ENCODE measurements at regions not wholly inside any gene's neighbourhood (a gene's known extent, or its start where the extent isn't known, plus 50 kb on each side); places are given as distances from the start of the nearest gene placed in this dataset.

DNA sequence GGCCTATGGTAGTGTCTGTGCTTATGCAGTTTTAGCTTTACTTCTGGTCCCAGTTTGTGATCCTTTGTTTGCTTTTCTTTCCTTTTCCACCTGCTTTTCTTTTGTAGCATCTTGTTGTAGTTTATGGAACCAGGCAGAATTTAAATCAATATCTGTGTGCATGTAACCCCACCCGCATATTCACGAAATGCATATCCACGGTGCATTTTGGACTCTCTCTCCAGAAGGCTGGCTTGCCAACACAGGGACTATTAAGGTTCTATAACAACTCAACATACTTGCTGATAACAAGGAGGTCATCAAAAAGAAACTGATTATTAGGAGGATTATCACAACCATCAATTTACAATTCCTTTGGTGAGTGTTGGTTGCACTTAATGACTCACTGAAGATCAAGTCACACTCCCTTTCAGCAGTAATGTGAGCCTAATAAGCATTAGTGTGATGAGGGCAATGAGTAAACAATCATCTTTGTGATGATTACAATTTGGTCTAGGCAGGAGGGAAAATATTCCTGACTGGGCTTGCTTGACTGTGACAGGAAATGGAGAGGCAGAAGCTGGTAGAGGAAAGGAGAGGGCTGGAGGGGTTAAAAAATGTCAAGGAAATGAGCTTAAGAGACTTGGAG lies 378.6 kb downstream of the REEP3 start:
- H3K4me3 Mint-ChIP-seq = no peak overlapping the region
- H3K27me3 Mint-ChIP-seq = no peaks in the 10 kb centered on the region
- Histone ChIP-seq H3K4me3 (ENCODE audit: low read depth, low read length) (no peak overlapping the region), H3K36me3 (ENCODE audit: control insufficient read depth, insufficient read depth, low read length) (no peaks in the 10 kb centered on the region), H3K4me1 (ENCODE audit: control insufficient read depth, insufficient read depth, low read length, poor library complexity, severe bottlenecking) (no peaks in the 10 kb centered on the region), H3K9me3 (ENCODE audit: control insufficient read depth in 2 of 2, low read length in 2 of 2) (no peaks in the 10 kb centered on the region), H3K27me3 (ENCODE audit: control insufficient read depth, insufficient read depth, low read length) (no peaks in the 10 kb centered on the region), H3K27ac (ENCODE audit: insufficient read depth, low read length, poor library complexity, severe bottlenecking) (no peak overlapping the region)
- no peak overlapping the region for H3K27ac Mint-ChIP-seq
- no peaks in the 10 kb centered on the region for H3K36me3 Mint-ChIP-seq
- peaks cover 0 to 2% (median 0%) of the 10 kb centered on the region in 7 donors for H3K9me3 Mint-ChIP-seq
- H3K4me1 Mint-ChIP-seq = no peaks in the 10 kb centered on the region
- no peak for ATAC-seq (ENCODE audit: low read depth in 2 of 2)
- DNase-seq = no peak

DNA sequence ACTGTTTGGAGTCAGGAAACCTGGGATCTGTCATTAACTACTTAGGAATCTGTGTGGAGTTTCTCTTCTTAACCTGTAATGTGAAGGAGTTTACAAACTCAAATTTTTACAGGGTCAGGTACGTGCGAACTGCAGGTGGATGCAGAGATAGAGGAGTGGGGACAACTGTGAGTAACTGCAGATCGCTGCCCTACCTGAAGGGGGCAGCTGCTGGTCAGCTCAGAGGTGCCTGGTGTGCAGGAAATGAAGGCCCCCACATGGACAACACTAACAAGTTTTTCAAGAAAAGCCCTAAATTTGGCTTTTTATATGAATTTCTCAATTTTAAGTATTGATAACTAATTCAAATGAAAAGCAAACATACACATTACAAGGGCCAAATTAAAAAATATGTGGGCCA lies 380.0 kb downstream of the REEP3 start:
- no peaks in the 10 kb centered on the region for H3K9me3 ChIP-seq (ENCODE audit: control insufficient read depth in 2 of 2, low read length in 2 of 2)
- no peaks in the 10 kb centered on the region for H3K4me1 ChIP-seq (ENCODE audit: control insufficient read depth, insufficient read depth, low read length, poor library complexity, severe bottlenecking)
- H3K4me1 Mint-ChIP-seq = no peaks in the 10 kb centered on the region
- no peak overlapping the region for H3K27ac Mint-ChIP-seq
- H3K27me3 ChIP-seq (ENCODE audit: control insufficient read depth, insufficient read depth, low read length) = no peaks in the 10 kb centered on the region
- H3K27me3 Mint-ChIP-seq = no peaks in the 10 kb centered on the region
- H3K9me3 Mint-ChIP-seq = peaks cover 0 to 2% (median 0%) of the 10 kb centered on the region in 7 donors
- H3K27ac ChIP-seq (ENCODE audit: insufficient read depth, low read length, poor library complexity, severe bottlenecking) = no peak overlapping the region
- ATAC-seq (ENCODE audit: low read depth in 2 of 2) (no peak), DNase-seq (no peak)
- H3K4me3 ChIP-seq (ENCODE audit: low read depth, low read length) = no peak overlapping the region
- no peaks in the 10 kb centered on the region for H3K36me3 Mint-ChIP-seq
- H3K4me3 Mint-ChIP-seq = no peak overlapping the region
- no peaks in the 10 kb centered on the region for H3K36me3 ChIP-seq (ENCODE audit: control insufficient read depth, insufficient read depth, low read length)

DNA sequence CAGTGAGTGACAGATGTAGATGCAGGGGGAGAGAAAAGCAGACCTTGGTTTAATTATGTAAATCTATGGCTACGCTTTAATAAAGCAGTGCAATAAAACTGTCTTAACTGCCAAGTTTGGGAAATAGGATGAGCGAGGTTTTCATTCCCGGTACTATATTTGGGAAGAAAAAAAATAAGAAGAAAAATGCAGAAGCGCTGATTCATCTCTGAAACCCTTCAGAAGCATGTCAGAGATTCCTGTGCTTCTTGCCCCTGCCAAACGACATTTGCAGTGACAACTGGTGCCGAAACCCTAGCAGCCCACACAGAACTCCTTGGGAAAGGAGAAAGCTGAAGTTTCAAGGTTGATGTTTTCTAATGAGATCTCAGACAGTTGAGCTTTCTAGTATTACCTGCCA lies 380.7 kb downstream of the REEP3 start:
- no peak overlapping the region for H3K27ac Mint-ChIP-seq
- no peaks in the 10 kb centered on the region for H3K27me3 Mint-ChIP-seq
- Histone ChIP-seq H3K4me3 (ENCODE audit: low read depth, low read length) (no peak overlapping the region), H3K27ac (ENCODE audit: insufficient read depth, low read length, poor library complexity, severe bottlenecking) (no peak overlapping the region), H3K27me3 (ENCODE audit: control insufficient read depth, insufficient read depth, low read length) (no peaks in the 10 kb centered on the region), H3K36me3 (ENCODE audit: control insufficient read depth, insufficient read depth, low read length) (no peaks in the 10 kb centered on the region), H3K4me1 (ENCODE audit: control insufficient read depth, insufficient read depth, low read length, poor library complexity, severe bottlenecking) (no peaks in the 10 kb centered on the region), H3K9me3 (ENCODE audit: control insufficient read depth in 2 of 2, low read length in 2 of 2) (no peaks in the 10 kb centered on the region)
- no peaks in the 10 kb centered on the region for H3K36me3 Mint-ChIP-seq
- H3K9me3 Mint-ChIP-seq = peaks cover 0 to 3% (median 0%) of the 10 kb centered on the region in 7 donors
- H3K4me1 Mint-ChIP-seq = no peaks in the 10 kb centered on the region
- no peak overlapping the region for H3K4me3 Mint-ChIP-seq
- DNase-seq (no peak), ATAC-seq (ENCODE audit: low read depth in 2 of 2) (no peak)

DNA sequence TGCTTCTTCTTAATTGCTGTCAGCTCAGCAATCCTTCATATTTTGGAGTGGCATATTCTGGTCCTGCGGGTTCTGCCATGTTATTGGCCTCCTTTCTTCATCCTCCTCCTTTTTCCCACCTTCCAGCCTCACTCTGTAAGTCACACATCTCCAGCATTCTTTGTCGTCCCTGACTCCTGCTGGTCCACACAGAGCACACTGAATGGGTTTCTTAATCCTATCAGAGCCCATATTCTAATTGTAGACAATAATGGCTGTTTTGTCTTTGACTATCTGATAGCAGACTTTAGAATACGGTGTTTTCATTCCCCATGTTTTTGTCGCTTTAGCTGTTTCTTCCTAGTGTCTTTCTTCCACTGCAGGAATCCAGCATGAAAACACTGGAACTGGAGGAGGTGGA lies 389.6 kb downstream of the REEP3 start:
- DNase-seq = no peak
- no peaks in the 10 kb centered on the region for H3K4me1 Mint-ChIP-seq
- Histone ChIP-seq H3K9me3 (ENCODE audit: control insufficient read depth in 2 of 2, low read length in 2 of 2) (no peaks in the 10 kb centered on the region), H3K4me1 (ENCODE audit: control insufficient read depth, insufficient read depth, low read length, poor library complexity, severe bottlenecking) (no peaks in the 10 kb centered on the region), H3K36me3 (ENCODE audit: control insufficient read depth, insufficient read depth, low read length) (no peaks in the 10 kb centered on the region), H3K27ac (ENCODE audit: insufficient read depth, low read length, poor library complexity, severe bottlenecking) (no peak overlapping the region), H3K27me3 (ENCODE audit: control insufficient read depth, insufficient read depth, low read length) (no peaks in the 10 kb centered on the region), H3K4me3 (ENCODE audit: low read depth, low read length) (no peak overlapping the region)
- H3K27me3 Mint-ChIP-seq = peaks cover 6% of the 10 kb centered on the region
- ATAC-seq (ENCODE audit: low read depth in 2 of 2) = no peak
- H3K9me3 Mint-ChIP-seq = peaks cover 0 to 3% (median 0%) of the 10 kb centered on the region in 7 donors
- no peak overlapping the region for H3K27ac Mint-ChIP-seq
- no peak overlapping the region for H3K4me3 Mint-ChIP-seq
- no peaks in the 10 kb centered on the region for H3K36me3 Mint-ChIP-seq

DNA sequence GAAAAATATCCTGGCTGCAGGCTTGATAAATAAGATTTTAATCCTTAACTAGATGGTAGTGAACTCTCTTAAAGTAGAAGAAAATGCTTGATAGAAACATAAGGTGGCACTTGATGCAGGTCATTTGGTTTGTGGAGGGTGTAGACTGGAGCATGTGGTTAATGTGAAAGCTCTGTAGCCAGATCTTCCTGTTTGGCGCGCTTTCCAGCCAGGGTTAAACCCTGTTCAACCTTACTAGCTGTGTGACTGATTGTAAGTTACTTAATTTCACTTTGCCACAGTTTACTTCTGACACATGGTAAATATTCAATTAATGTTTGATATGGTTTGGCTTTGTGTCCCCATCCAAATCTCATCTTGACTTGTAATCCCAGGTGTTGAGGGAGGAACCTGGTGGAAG lies 394.0 kb downstream of the REEP3 start:
- Mint-ChIP-seq H3K4me3 (no peak overlapping the region), H3K36me3 (no peaks in the 10 kb centered on the region), H3K27ac (no peak overlapping the region), H3K4me1 (no peaks in the 10 kb centered on the region), H3K27me3 (no peaks in the 10 kb centered on the region), H3K9me3 (peaks cover 0 to 3% (median 0%) of the 10 kb centered on the region in 7 donors)
- Histone ChIP-seq H3K9me3 (ENCODE audit: control insufficient read depth in 2 of 2, low read length in 2 of 2) (no peaks in the 10 kb centered on the region), H3K27ac (ENCODE audit: insufficient read depth, low read length, poor library complexity, severe bottlenecking) (no peak overlapping the region), H3K36me3 (ENCODE audit: control insufficient read depth, insufficient read depth, low read length) (no peaks in the 10 kb centered on the region), H3K27me3 (ENCODE audit: control insufficient read depth, insufficient read depth, low read length) (peaks cover 2% of the 10 kb centered on the region), H3K4me1 (ENCODE audit: control insufficient read depth, insufficient read depth, low read length, poor library complexity, severe bottlenecking) (no peaks in the 10 kb centered on the region), H3K4me3 (ENCODE audit: low read depth, low read length) (no peak overlapping the region)
- DNase-seq (no peak), ATAC-seq (ENCODE audit: low read depth in 2 of 2) (no peak)

DNA sequence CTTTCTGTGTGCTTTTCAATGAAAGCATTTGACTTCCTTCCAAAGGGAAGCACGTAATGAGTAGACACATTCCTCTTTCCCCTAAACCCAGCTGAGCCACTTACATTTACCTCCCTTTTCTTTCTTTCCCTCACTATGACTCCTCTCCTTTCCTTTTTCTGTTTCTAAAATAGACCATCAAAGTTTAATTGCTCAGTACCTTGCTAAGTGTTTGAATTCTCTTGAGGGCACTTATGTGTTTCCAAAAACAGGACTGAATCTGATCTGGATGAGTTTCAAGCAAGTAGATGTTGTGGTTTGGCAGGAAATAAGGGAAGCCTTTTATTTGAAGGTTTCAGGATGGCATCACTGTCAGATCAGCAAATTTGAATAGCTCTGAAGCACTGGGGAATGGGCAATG lies 396.2 kb downstream of the REEP3 start:
- Mint-ChIP-seq H3K9me3 (peaks cover 0 to 3% (median 0%) of the 10 kb centered on the region in 7 donors), H3K4me1 (no peaks in the 10 kb centered on the region), H3K27me3 (no peaks in the 10 kb centered on the region), H3K36me3 (no peaks in the 10 kb centered on the region), H3K27ac (no peak overlapping the region), H3K4me3 (no peak overlapping the region)
- Histone ChIP-seq H3K4me3 (ENCODE audit: low read depth, low read length) (no peak overlapping the region), H3K4me1 (ENCODE audit: control insufficient read depth, insufficient read depth, low read length, poor library complexity, severe bottlenecking) (no peaks in the 10 kb centered on the region), H3K9me3 (ENCODE audit: control insufficient read depth in 2 of 2, low read length in 2 of 2) (no peaks in the 10 kb centered on the region), H3K27me3 (ENCODE audit: control insufficient read depth, insufficient read depth, low read length) (peaks cover 2% of the 10 kb centered on the region), H3K27ac (ENCODE audit: insufficient read depth, low read length, poor library complexity, severe bottlenecking) (no peak overlapping the region), H3K36me3 (ENCODE audit: control insufficient read depth, insufficient read depth, low read length) (no peaks in the 10 kb centered on the region)
- no peak for DNase-seq
- ATAC-seq (ENCODE audit: low read depth in 2 of 2) = no peak

DNA sequence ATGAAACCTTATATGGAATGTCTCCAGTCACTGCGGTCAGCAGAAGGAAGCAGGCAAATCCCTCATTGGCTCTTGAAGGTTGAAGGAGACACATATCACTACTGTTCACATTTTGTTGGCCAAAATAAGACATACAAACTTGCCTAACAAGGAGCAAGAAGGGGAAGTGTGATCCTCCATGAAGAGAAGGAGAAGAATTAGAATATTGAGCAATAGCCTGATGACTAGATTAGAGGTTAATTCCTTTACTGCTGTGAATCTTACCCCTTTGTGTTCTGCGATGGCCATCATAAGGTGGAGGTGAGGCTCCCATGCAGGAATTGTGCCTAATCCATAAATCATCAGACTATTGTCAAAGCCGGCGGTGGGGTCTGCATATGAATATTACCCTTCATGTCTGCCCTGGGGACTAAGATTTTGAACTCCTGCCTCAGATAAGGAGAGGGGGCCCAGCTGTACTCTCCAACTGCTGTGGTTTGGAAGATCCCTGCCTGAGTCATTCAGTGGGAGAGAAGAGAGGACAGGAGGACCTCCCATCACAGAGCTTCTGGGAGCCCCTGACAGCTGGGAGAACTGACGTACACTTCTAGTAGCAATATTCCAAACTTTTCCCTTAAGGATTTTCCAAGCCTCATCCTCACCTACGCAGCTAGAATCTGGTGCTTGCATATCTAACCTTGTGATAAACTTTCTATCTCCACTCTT lies 398.5 kb downstream of the REEP3 start:
- Histone ChIP-seq H3K9me3 (ENCODE audit: control insufficient read depth in 2 of 2, low read length in 2 of 2) (no peaks in the 10 kb centered on the region), H3K36me3 (ENCODE audit: control insufficient read depth, insufficient read depth, low read length) (no peaks in the 10 kb centered on the region), H3K27me3 (ENCODE audit: control insufficient read depth, insufficient read depth, low read length) (peaks cover 2% of the 10 kb centered on the region), H3K4me3 (ENCODE audit: low read depth, low read length) (no peak overlapping the region), H3K27ac (ENCODE audit: insufficient read depth, low read length, poor library complexity, severe bottlenecking) (no peak overlapping the region), H3K4me1 (ENCODE audit: control insufficient read depth, insufficient read depth, low read length, poor library complexity, severe bottlenecking) (no peaks in the 10 kb centered on the region)
- Mint-ChIP-seq H3K4me3 (no peak overlapping the region), H3K9me3 (peaks cover 0 to 1% (median 0%) of the 10 kb centered on the region in 7 donors), H3K27me3 (peaks cover 5% of the 10 kb centered on the region), H3K4me1 (no peaks in the 10 kb centered on the region), H3K36me3 (no peaks in the 10 kb centered on the region), H3K27ac (no peak overlapping the region)
- DNase-seq (no peak), ATAC-seq (ENCODE audit: low read depth in 2 of 2) (no peak)

DNA sequence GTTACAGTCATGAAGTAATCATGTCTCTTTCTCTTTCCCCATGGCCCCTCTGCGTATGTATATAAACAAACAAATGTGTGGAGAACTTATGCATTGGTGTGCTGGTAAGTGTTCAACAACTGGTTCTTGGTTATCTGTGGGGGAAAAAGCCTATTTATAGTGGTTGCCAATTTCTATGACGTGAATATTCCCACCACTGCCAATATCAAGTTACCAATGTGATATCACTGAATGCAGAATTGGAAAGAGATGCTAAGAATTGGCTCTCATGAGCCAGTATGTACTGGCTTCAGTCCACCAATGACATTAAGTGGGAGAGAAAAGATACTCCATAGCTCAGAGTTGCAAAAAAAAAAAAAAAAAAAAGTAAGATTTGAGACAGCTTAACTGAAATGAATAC lies 399.7 kb downstream of the REEP3 start:
- ATAC-seq (ENCODE audit: low read depth in 2 of 2) (no peak), DNase-seq (no peak)
- Mint-ChIP-seq H3K27me3 (peaks cover 5% of the 10 kb centered on the region), H3K36me3 (no peaks in the 10 kb centered on the region), H3K4me3 (no peak overlapping the region), H3K27ac (no peak overlapping the region), H3K9me3 (peaks cover 0 to 5% (median 0%) of the 10 kb centered on the region in 7 donors), H3K4me1 (no peaks in the 10 kb centered on the region)
- no peak overlapping the region for H3K27ac ChIP-seq (ENCODE audit: insufficient read depth, low read length, poor library complexity, severe bottlenecking)
- H3K4me3 ChIP-seq (ENCODE audit: low read depth, low read length) = no peak overlapping the region
- H3K4me1 ChIP-seq (ENCODE audit: control insufficient read depth, insufficient read depth, low read length, poor library complexity, severe bottlenecking) = no peaks in the 10 kb centered on the region
- H3K9me3 ChIP-seq (ENCODE audit: control insufficient read depth in 2 of 2, low read length in 2 of 2) = no peaks in the 10 kb centered on the region
- peaks cover 2% of the 10 kb centered on the region for H3K27me3 ChIP-seq (ENCODE audit: control insufficient read depth, insufficient read depth, low read length)
- no peaks in the 10 kb centered on the region for H3K36me3 ChIP-seq (ENCODE audit: control insufficient read depth, insufficient read depth, low read length)
